ENCODE measurements at regions not wholly inside any gene's neighbourhood (a gene's known extent, or its start where the extent isn't known, plus 50 kb on each side); places are given as distances from the start of the nearest gene placed in this dataset.

- DNase-seq, result no peak
These were observed 369.0 kb upstream of the DYNLRB2 start for GRCh38 chr16:80171746-80172145.

GRCh38 chr16:80171199-80171598, 369.6 kb upstream of the DYNLRB2 start:
- no peak for DNase-seq

- DNase-seq, result no peak
These were observed 373.0 kb upstream of the DYNLRB2 start for GRCh38 chr16:80167657-80168390.

- no peak for DNase-seq
These were observed 374.7 kb upstream of the DYNLRB2 start for GRCh38 chr16:80166082-80166481.

GRCh38 chr16:80164966-80165550, 375.7 kb upstream of the DYNLRB2 start:
- no peak for DNase-seq

GRCh38 chr16:80163339-80163738, 377.5 kb upstream of the DYNLRB2 start:
- DNase-seq, result no peak

GRCh38 chr16:80161799-80162739, 378.7 kb upstream of the DYNLRB2 start:
- DNase-seq, result no peak

- no peak for DNase-seq
These were observed 382.0 kb upstream of the DYNLRB2 start for GRCh38 chr16:80158766-80159165.

GRCh38 chr16:80151722-80152111, 389.1 kb upstream of the DYNLRB2 start:
- no peak for DNase-seq

GRCh38 chr16:80150978-80151721, 389.6 kb upstream of the DYNLRB2 start:
- no peak for DNase-seq

- no peak for DNase-seq
These were observed 392.0 kb upstream of the DYNLRB2 start for GRCh38 chr16:80148826-80149225.

GRCh38 chr16:80147026-80147655, 393.7 kb upstream of the DYNLRB2 start:
- no peak for DNase-seq

GRCh38 chr16:80144191-80144590, 396.6 kb upstream of the DYNLRB2 start:
- DNase-seq, result no peak

- DNase-seq, result no peak
These were observed 397.9 kb upstream of the DYNLRB2 start for GRCh38 chr16:80142940-80143339.

GRCh38 chr16:80142281-80142680, 398.5 kb upstream of the DYNLRB2 start:
- DNase-seq, result no peak

- DNase-seq, result no peak
These were observed 411.0 kb upstream of the DYNLRB2 start for GRCh38 chr16:80129791-80130190.

GRCh38 chr16:80125677-80126076, 415.1 kb upstream of the DYNLRB2 start:
- DNase-seq, result no peak

- DNase-seq, result no peak
These were observed 417.6 kb upstream of the DYNLRB2 start for GRCh38 chr16:80123189-80123588.

- no peak for DNase-seq
These were observed 418.7 kb upstream of the DYNLRB2 start for GRCh38 chr16:80122115-80122514.

GRCh38 chr16:80121522-80121909, 419.3 kb upstream of the DYNLRB2 start:
- DNase-seq, result no peak

- DNase-seq, result no peak
These were observed 419.8 kb upstream of the DYNLRB2 start for GRCh38 chr16:80120899-80121521.

GRCh38 chr16:80117556-80118130, 423.1 kb upstream of the DYNLRB2 start:
- DNase-seq, result no peak
